A549 (cell line): ENCODE measurements at regions not wholly inside any gene's neighbourhood (a gene's known extent, or its start where the extent isn't known, plus 50 kb on each side); places are given as distances from the start of the nearest gene placed in this dataset.

Experiments
- EHF ChIP-seq: fragments of 250-450 bp; sonication (Bioruptor Pico); IDR thresholded peaks from 2 replicates; pipeline ENCODE4 v1.5.0; 2020; ENCODE audit warnings: mild to moderate bottlenecking
- POLR2A ChIP-seq: IDR thresholded peaks from 2 replicates; pipeline ENCODE4 v1.6.1; 2012; ENCODE audit warnings: mild to moderate bottlenecking, low read length
- RAD21 ChIP-seq, 2 experiments: fragments of >200 bp in 1 of 2; sonication (Bioruptor Twin) in 1 of 2; formaldehyde crosslinking in 1 of 2; IDR thresholded peaks in 1 of 2; conservative IDR thresholded peaks in 1 of 2; 2 replicates in 1 of 2; 3 replicates in 1 of 2; pipeline ENCODE4 v1.6.1; 2012 to 2018; ENCODE audit warnings: inconsistent platforms in 1 of 2
- SMC3 ChIP-seq: fragments of >200 bp; sonication (Bioruptor Twin); formaldehyde crosslinking; IDR thresholded peaks from 3 replicates; pipeline ENCODE4 v1.6.1; 2018; ENCODE audit warnings: inconsistent platforms
- TF ChIP-seq, protein P1 (sequence below): fragments of >200 bp; sonication (Bioruptor Twin); formaldehyde crosslinking; IDR thresholded peaks from 3 replicates; pipeline ENCODE4 v1.5.1; 2016
- TF ChIP-seq, protein P2 (sequence below): fragments of 450-650 bp; IDR thresholded peaks from 2 replicates; pipeline ENCODE4 v1.6.1; 2014; ENCODE audit warnings: antibody characterized with exemption

DNA sequence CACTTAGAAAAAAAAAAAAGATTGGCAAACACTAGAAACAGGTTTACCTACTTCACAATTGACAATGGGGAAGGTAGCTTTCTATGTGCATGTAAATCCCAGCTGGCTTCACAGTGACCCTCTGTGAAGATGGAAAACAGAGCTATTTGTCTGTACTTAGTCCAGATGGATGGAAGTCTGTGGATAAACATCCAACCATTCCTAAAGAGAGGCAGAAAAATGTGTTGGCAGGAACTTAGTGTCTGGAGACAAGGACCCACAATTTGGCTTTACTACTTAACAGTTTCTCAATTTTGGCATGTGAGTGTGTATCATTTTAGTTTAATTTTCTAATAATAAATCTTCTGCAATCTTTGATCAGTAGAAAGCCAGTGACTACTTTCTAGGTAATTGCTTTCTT lies 154.4 kb downstream of the RAD51AP2 start:
- TF ChIP-seq, protein P1, sequence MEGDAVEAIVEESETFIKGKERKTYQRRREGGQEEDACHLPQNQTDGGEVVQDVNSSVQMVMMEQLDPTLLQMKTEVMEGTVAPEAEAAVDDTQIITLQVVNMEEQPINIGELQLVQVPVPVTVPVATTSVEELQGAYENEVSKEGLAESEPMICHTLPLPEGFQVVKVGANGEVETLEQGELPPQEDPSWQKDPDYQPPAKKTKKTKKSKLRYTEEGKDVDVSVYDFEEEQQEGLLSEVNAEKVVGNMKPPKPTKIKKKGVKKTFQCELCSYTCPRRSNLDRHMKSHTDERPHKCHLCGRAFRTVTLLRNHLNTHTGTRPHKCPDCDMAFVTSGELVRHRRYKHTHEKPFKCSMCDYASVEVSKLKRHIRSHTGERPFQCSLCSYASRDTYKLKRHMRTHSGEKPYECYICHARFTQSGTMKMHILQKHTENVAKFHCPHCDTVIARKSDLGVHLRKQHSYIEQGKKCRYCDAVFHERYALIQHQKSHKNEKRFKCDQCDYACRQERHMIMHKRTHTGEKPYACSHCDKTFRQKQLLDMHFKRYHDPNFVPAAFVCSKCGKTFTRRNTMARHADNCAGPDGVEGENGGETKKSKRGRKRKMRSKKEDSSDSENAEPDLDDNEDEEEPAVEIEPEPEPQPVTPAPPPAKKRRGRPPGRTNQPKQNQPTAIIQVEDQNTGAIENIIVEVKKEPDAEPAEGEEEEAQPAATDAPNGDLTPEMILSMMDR, result no peak
- TF ChIP-seq POLR2A (no peak), RAD21 (conservative IDR thresholded peaks at IDR 0.05 in 1 of 2, IDR thresholded peaks at IDR 0.05 in 1 of 2) (no peak), EHF (CRISPR knock-in tag) (no peak), SMC3 (no peak)
- TF ChIP-seq, protein P2, sequence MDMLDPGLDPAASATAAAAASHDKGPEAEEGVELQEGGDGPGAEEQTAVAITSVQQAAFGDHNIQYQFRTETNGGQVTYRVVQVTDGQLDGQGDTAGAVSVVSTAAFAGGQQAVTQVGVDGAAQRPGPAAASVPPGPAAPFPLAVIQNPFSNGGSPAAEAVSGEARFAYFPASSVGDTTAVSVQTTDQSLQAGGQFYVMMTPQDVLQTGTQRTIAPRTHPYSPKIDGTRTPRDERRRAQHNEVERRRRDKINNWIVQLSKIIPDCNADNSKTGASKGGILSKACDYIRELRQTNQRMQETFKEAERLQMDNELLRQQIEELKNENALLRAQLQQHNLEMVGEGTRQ, result no peak
